ENCODE measurements at regions not wholly inside any gene's neighbourhood (a gene's known extent, or its start where the extent isn't known, plus 50 kb on each side); places are given as distances from the start of the nearest gene placed in this dataset.

DNA sequence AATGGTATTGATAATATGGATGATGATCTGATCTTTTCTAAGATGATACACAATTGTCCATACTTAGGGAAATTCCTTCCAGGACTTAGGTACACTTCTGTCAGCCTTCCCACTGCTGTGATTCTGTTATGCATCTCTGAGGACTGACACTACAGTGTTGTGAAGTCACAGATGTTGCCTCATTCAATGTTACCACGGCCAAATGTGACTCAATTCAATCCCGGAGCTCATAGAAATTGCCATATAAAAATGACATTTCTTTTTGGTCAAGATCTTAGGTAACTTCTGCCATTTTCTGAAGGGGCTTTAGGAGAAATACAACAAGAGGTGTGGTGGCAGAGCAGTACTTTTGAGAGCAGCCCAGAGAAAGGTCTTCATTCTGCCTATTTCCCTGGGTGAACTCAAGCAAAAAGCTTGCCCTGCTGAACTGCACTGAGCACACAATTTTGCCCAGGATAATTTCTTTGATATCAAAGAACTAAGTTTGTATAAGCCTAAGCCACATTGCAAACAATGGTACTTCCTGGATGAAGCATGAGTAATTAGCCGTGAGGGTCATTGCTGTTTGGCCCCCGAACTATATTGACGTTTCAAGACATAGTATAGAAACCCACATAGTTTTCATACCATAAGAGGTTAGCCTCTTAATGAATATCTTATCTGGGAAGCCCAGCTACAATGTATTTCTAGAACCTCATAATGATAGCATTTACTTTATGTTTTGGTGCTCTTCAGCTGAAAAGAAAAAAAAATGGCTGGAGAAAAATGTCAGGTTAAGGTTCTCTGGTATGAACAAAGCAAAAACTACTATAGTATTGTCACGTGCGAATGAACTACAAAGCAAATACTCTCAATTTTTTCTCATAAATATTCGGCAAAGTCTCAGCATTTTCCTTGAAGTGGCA, 437.4 kb downstream of the MEIS1 start:
- ATAC-seq (no peak), DNase-seq (no peak)
- intact Hi-C loops (cut with DNase I; ENCODE audit: low total_unique reads) (no loop called here), in situ Hi-C loops (cut with MboI; ENCODE audit: low sequenced_read_pairs in 4 of 4) (no loop called here)
- H3K36me3 ChIP-seq, result no peaks in the 10 kb centered on the region
- H3K27me3 ChIP-seq, result no peaks in the 10 kb centered on the region
- TF ChIP-seq POLR2A (IDR thresholded peaks at IDR 0.05) (no peak), CTCF (IDR thresholded peaks at IDR 0.05 in 4 of 5, conservative IDR thresholded peaks at IDR 0.05 in 1 of 5) (no peak)
- no peak overlapping the region for H3K27ac ChIP-seq
- H3K4me3 ChIP-seq, result no peak overlapping the region
- H3K9me3 ChIP-seq, result no peaks in the 10 kb centered on the region
- no peaks in the 10 kb centered on the region for H3K4me1 ChIP-seq

GRCh38 chr2:66872986-66873754, 438.2 kb downstream of the MEIS1 start:
- Histone ChIP-seq H3K27ac (no peak overlapping the region), H3K4me1 (no peaks in the 10 kb centered on the region), H3K36me3 (no peaks in the 10 kb centered on the region), H3K9me3 (no peaks in the 10 kb centered on the region), H3K4me3 (no peak overlapping the region), H3K27me3 (no peaks in the 10 kb centered on the region)
- intact Hi-C loops (cut with DNase I; ENCODE audit: low total_unique reads), result no loop called here
- ATAC-seq (no peak), DNase-seq (no peak)
- TF ChIP-seq CTCF (IDR thresholded peaks at IDR 0.05 in 4 of 5, conservative IDR thresholded peaks at IDR 0.05 in 1 of 5) (no peak), POLR2A (IDR thresholded peaks at IDR 0.05) (no peak)
- in situ Hi-C loops (cut with MboI; ENCODE audit: low sequenced_read_pairs in 4 of 4), result no loop called here

DNA sequence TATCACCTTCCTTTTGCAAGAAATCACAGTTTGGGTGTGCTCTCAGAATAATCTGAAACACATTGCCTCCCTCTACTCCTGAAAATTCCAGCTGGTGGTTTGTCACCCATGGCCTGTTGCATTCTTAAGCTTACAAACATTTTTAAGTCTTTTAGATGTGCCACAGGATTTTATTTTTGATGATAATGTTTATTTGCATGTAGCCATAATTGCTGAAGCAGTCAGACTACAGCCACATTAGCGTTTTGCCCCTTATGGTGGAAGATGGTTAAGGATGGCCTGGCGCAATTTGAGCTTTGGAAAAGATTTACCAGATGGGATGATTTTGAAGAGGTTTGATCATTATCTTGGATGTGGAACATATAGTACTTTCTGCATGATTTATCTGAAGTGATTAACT, 439.5 kb downstream of the MEIS1 start:
- intact Hi-C loops (cut with DNase I; ENCODE audit: low total_unique reads), result no loop called here
- H3K9me3 ChIP-seq, result no peaks in the 10 kb centered on the region
- no peaks in the 10 kb centered on the region for H3K27me3 ChIP-seq
- no peak for TF ChIP-seq CTCF (IDR thresholded peaks at IDR 0.05 in 4 of 5, conservative IDR thresholded peaks at IDR 0.05 in 1 of 5)
- TF ChIP-seq POLR2A (IDR thresholded peaks at IDR 0.05), result no peak
- no peaks in the 10 kb centered on the region for H3K4me1 ChIP-seq
- in situ Hi-C loops (cut with MboI; ENCODE audit: low sequenced_read_pairs in 4 of 4), result no loop called here
- no peak overlapping the region for H3K4me3 ChIP-seq
- H3K36me3 ChIP-seq, result no peaks in the 10 kb centered on the region
- ATAC-seq (no peak), DNase-seq (no peak)
- no peak overlapping the region for H3K27ac ChIP-seq

DNA sequence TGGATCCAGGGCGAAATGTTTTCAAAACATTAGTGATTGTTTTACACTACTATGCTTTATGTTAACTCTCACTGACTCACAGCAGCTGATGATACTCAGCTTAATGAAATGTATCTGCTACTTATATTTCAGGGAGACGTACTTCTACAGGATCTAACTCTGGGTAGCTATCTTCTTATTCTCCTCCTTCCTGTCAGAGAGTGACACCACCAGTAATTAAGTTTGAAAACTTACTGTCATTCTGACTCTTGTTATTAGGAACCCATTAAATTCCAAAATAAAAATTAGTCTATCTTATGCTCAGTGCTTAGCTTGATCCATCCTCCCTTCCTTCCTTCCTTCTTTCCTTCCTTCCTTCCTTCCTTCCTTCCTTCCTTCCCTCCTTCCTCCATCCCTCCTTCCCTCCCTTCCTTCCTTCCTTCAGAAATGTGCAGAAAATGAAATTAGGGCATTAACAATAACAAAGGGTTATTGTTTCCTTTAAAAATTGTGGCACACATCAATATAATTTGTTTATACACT, 441.1 kb downstream of the MEIS1 start:
- Histone ChIP-seq H3K27ac (no peak overlapping the region), H3K9me3 (no peaks in the 10 kb centered on the region), H3K4me1 (no peaks in the 10 kb centered on the region), H3K27me3 (no peaks in the 10 kb centered on the region), H3K4me3 (no peak overlapping the region), H3K36me3 (no peaks in the 10 kb centered on the region)
- DNase-seq (no peak), ATAC-seq (no peak)
- intact Hi-C loops (cut with DNase I; ENCODE audit: low total_unique reads) (no loop called here), in situ Hi-C loops (cut with MboI; ENCODE audit: low sequenced_read_pairs in 4 of 4) (no loop called here)
- no peak for TF ChIP-seq CTCF (IDR thresholded peaks at IDR 0.05 in 4 of 5, conservative IDR thresholded peaks at IDR 0.05 in 1 of 5)
- TF ChIP-seq POLR2A (IDR thresholded peaks at IDR 0.05), result no peak
